NCI-H1105 (cell line): ENCODE measurements at regions not wholly inside any gene's neighbourhood (a gene's known extent, or its start where the extent isn't known, plus 50 kb on each side); places are given as distances from the start of the nearest gene placed in this dataset.

Experiments
- DNase-seq: peaks from one replicate; lab custom pipeline; 2025; lab: John Stamatoyannopoulos, UW

GRCh38 chr13:29926098-29926476, 75.7 kb upstream of the UBL3 start:
- no peak for DNase-seq

- DNase-seq = peak; percentile 52
These were observed 75.2 kb upstream of the UBL3 start for GRCh38 chr13:29925457-29926097.

- DNase-seq = no peak
These were observed 74.3 kb upstream of the UBL3 start for GRCh38 chr13:29924482-29925350.

- DNase-seq = no peak
These were observed 73.4 kb upstream of the UBL3 start for GRCh38 chr13:29923554-29924481.

GRCh38 chr13:29922896-29923295, 72.5 kb upstream of the UBL3 start:
- DNase-seq = no peak

GRCh38 chr13:29922281-29922821, 71.9 kb upstream of the UBL3 start:
- no peak for DNase-seq

- no peak for DNase-seq
These were observed 71.1 kb upstream of the UBL3 start for GRCh38 chr13:29921542-29921941.

GRCh38 chr13:29920025-29920643, 69.7 kb upstream of the UBL3 start:
- DNase-seq = no peak

- DNase-seq = no peak
These were observed 68.4 kb upstream of the UBL3 start for GRCh38 chr13:29918845-29919244.

GRCh38 chr13:29917650-29918049, 67.2 kb upstream of the UBL3 start:
- DNase-seq = no peak

GRCh38 chr13:29914581-29914980, 64.2 kb upstream of the UBL3 start:
- DNase-seq = no peak

GRCh38 chr13:29911781-29912418, 61.5 kb upstream of the UBL3 start:
- DNase-seq = no peak

GRCh38 chr13:29909975-29910674, 59.7 kb upstream of the UBL3 start:
- no peak for DNase-seq

- no peak for DNase-seq
These were observed 58.8 kb upstream of the UBL3 start for GRCh38 chr13:29909081-29909730.

- DNase-seq = no peak
These were observed 58.1 kb upstream of the UBL3 start for GRCh38 chr13:29908416-29909080.

- DNase-seq = no peak
These were observed 57.3 kb upstream of the UBL3 start for GRCh38 chr13:29907670-29908069.

GRCh38 chr13:29906432-29907011, 56.1 kb upstream of the UBL3 start:
- no peak for DNase-seq

GRCh38 chr13:29905845-29906244, 55.4 kb upstream of the UBL3 start:
- no peak for DNase-seq

GRCh38 chr13:29903996-29904395, 53.6 kb upstream of the UBL3 start:
- no peak for DNase-seq
